ENCODE measurements at regions not wholly inside any gene's neighbourhood (a gene's known extent, or its start where the extent isn't known, plus 50 kb on each side); places are given as distances from the start of the nearest gene placed in this dataset.

- FAIRE-seq (no peak), DNase-seq (ENCODE audit: insufficient read length, low spot score) (no peak)
Measured at GRCh38 chr16:86354641-86355513, 155.4 kb upstream of the FOXF1 start.

GRCh38 chr16:86355531-86355930, 154.8 kb upstream of the FOXF1 start:
- FAIRE-seq (no peak), DNase-seq (ENCODE audit: insufficient read length, low spot score) (no peak)
- no peak for TF ChIP-seq CTCF (IDR thresholded peaks at IDR 0.05; ENCODE audit: insufficient read depth, missing control alignments)

More at GRCh38 chr16:86354641-86355513, 155.4 kb upstream of the FOXF1 start:
- no peak for TF ChIP-seq CTCF (IDR thresholded peaks at IDR 0.05; ENCODE audit: insufficient read depth, missing control alignments)

GRCh38 chr16:86355951-86356350, 154.4 kb upstream of the FOXF1 start:
- no peak for FAIRE-seq

GRCh38 chr16:86356804-86357203, 153.5 kb upstream of the FOXF1 start:
- no peak for TF ChIP-seq CTCF (IDR thresholded peaks at IDR 0.05; ENCODE audit: insufficient read depth, missing control alignments)
- FAIRE-seq (no peak), DNase-seq (ENCODE audit: insufficient read length, low spot score) (no peak)

More at GRCh38 chr16:86355951-86356350, 154.4 kb upstream of the FOXF1 start:
- no peak for DNase-seq (ENCODE audit: insufficient read length, low spot score)
- no peak for TF ChIP-seq CTCF (IDR thresholded peaks at IDR 0.05; ENCODE audit: insufficient read depth, missing control alignments)

- FAIRE-seq, result no peak
- no peak for TF ChIP-seq CTCF (IDR thresholded peaks at IDR 0.05; ENCODE audit: insufficient read depth, missing control alignments)
Measured at GRCh38 chr16:86357303-86357702, 153.0 kb upstream of the FOXF1 start.

GRCh38 chr16:86357950-86358349, 152.4 kb upstream of the FOXF1 start:
- DNase-seq (ENCODE audit: insufficient read length, low spot score), result no peak
- no peak for TF ChIP-seq CTCF (IDR thresholded peaks at IDR 0.05; ENCODE audit: insufficient read depth, missing control alignments)
- FAIRE-seq, result no peak

More at GRCh38 chr16:86357303-86357702, 153.0 kb upstream of the FOXF1 start:
- DNase-seq (ENCODE audit: insufficient read length, low spot score), result no peak

- DNase-seq (ENCODE audit: insufficient read length, low spot score) (no peak), FAIRE-seq (no peak)
- TF ChIP-seq CTCF (IDR thresholded peaks at IDR 0.05; ENCODE audit: insufficient read depth, missing control alignments), result no peak
Measured at GRCh38 chr16:86359571-86359970, 150.8 kb upstream of the FOXF1 start.
